ENCODE measurements at regions not wholly inside any gene's neighbourhood (a gene's known extent, or its start where the extent isn't known, plus 50 kb on each side); places are given as distances from the start of the nearest gene placed in this dataset.

DNA sequence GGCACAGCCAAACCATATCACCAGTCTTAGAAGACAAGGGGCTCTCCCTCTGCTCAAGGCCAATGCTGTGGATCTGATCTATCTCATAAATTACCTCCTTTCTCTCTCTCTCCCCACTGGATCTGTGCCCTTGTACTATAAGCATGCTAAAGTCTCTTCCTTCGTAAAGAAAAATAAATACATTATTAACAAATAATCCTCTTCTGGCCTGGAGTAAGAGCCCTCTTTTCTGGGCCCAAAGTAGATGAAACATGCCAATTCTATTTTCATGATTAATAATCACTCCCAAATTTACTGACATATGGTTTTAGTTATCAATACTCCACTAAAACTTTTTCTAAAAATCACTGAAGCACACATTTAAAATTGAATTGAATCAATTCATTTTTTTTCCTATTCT, 889.7 kb downstream of the ADGRL2 start:
- no peak for ATAC-seq

DNA sequence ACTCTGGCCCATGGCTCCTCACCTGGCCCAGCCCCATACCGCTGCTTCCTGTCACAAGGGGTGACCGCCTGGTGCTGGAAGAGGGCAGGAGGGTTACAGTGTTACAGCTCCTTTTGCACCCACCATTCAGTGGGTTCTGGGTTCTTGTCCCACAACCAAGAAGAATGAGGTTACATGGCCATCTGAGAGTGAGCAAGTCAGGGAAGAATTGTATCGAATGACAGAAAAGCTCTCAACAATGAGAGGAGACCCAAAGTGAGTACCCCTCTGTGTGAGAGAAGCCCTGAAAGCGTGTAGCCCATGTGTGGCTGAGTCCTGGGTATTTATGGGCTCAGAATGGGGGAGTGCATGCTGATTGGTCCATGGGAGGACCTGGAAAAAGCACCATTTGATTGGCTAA, 888.5 kb downstream of the ADGRL2 start:
- peaks cover 0 to 45% (median 17%) of the 10 kb centered on the region in 12 donors for H3K9me3 ChIP-seq
- 60 to 85% (median 75%) methylated on average over 4 of the region's 4 CpGs for WGBS, 4 donors
- no peak for DNase-seq
- no peak overlapping the region for H3K27ac ChIP-seq
- H3K4me3 ChIP-seq = no peak overlapping the region
- ATAC-seq = no peak
- no peaks in the 10 kb centered on the region for H3K27me3 ChIP-seq
- no peak for TF ChIP-seq POLR2A (IDR thresholded peaks at IDR 0.05)
- TF ChIP-seq, protein P1, sequence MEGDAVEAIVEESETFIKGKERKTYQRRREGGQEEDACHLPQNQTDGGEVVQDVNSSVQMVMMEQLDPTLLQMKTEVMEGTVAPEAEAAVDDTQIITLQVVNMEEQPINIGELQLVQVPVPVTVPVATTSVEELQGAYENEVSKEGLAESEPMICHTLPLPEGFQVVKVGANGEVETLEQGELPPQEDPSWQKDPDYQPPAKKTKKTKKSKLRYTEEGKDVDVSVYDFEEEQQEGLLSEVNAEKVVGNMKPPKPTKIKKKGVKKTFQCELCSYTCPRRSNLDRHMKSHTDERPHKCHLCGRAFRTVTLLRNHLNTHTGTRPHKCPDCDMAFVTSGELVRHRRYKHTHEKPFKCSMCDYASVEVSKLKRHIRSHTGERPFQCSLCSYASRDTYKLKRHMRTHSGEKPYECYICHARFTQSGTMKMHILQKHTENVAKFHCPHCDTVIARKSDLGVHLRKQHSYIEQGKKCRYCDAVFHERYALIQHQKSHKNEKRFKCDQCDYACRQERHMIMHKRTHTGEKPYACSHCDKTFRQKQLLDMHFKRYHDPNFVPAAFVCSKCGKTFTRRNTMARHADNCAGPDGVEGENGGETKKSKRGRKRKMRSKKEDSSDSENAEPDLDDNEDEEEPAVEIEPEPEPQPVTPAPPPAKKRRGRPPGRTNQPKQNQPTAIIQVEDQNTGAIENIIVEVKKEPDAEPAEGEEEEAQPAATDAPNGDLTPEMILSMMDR (IDR thresholded peaks at IDR 0.05) = no peak
- intact Hi-C loops (cut with DNase I) = no loop called here
- H3K4me1 ChIP-seq = no peaks in the 10 kb centered on the region
- no peaks in the 10 kb centered on the region for H3K36me3 ChIP-seq

More for the DNA sequence above, 889.7 kb downstream of the ADGRL2 start:
- DNase-seq = no peak
- intact Hi-C loops (cut with DNase I) = no loop called here
- 80 to 95% (median 84%) methylated on average over 1 of the region's 1 CpG for WGBS, 4 donors
- H3K27me3 ChIP-seq = no peaks in the 10 kb centered on the region
- H3K36me3 ChIP-seq = no peaks in the 10 kb centered on the region
- no peak for TF ChIP-seq POLR2A (IDR thresholded peaks at IDR 0.05)
- TF ChIP-seq, protein P1 (IDR thresholded peaks at IDR 0.05) = no peak
- no peaks in the 10 kb centered on the region for H3K4me1 ChIP-seq
- peaks cover 0 to 35% (median 16%) of the 10 kb centered on the region in 12 donors for H3K9me3 ChIP-seq
- H3K4me3 ChIP-seq = no peak overlapping the region
- H3K27ac ChIP-seq = no peak overlapping the region

DNA sequence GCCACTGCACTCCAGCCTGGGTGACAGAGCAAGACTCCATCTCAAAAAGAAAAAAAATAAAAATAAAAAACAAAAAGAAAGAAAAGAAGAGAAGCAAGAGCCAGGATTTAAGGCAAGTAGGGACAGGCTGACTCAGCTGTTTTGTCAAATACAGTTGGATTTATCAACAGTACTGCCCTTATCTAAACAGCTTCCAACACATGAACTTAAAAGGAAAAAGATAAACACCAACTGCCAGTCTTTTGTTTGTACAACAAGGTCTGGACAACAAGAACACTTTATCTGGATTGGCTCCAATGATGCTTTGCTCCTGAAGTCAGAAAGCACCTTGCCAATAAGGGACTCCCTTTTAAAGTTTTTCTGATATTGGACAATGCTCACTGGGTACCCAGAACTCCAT, 886.0 kb downstream of the ADGRL2 start:
- ATAC-seq (no peak), DNase-seq (no peak)
- no peaks in the 10 kb centered on the region for H3K27me3 ChIP-seq
- H3K4me3 ChIP-seq = no peak overlapping the region
- no peaks in the 10 kb centered on the region for H3K4me1 ChIP-seq
- no peaks in the 10 kb centered on the region for H3K36me3 ChIP-seq
- TF ChIP-seq, protein P1 (IDR thresholded peaks at IDR 0.05) = no peak
- no peak for TF ChIP-seq POLR2A (IDR thresholded peaks at IDR 0.05)
- intact Hi-C loops (cut with DNase I) = no loop called here
- H3K9me3 ChIP-seq = peaks cover 0 to 45% (median 17%) of the 10 kb centered on the region in 12 donors
- H3K27ac ChIP-seq = no peak overlapping the region

DNA sequence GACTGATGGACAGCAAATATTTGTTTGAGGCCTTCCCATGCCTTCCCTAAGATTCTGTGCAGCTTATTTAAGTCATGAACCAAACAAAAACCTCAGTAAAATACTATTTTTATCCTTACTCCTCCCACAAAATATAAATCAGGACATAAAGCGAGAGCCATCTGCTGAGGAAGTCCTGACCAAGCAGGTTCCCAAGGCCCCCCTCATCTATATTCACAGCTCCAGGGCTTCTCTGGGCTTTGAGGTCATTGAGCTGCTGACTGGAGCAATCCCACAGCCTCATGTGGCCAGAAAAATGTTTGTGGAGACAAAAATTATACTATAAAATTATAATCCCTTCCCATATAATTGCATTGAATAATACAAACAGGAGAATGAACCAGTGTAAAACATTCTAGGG, 846.2 kb downstream of the ADGRL2 start:
- Histone ChIP-seq H3K4me1 (peaks cover 0 to 3% (median 0%) of the 10 kb centered on the region in 12 donors), H3K9me3 (no peaks in the 10 kb centered on the region), H3K27me3 (no peaks in the 10 kb centered on the region), H3K4me3 (no peak overlapping the region), H3K27ac (no peak overlapping the region), H3K36me3 (no peaks in the 10 kb centered on the region)
- no peak for ATAC-seq
- intact Hi-C loops (cut with DNase I) = no loop called here
- TF ChIP-seq POLR2A (IDR thresholded peaks at IDR 0.05) = no peak
- TF ChIP-seq, protein P1 (IDR thresholded peaks at IDR 0.05) = no peak
- no peak for DNase-seq
- WGBS, 4 donors = 0 to 38% (median 21%) methylated on average over 1 of the region's 1 CpG
